ENCODE measurements at regions not wholly inside any gene's neighbourhood (a gene's known extent, or its start where the extent isn't known, plus 50 kb on each side); places are given as distances from the start of the nearest gene placed in this dataset.
A peak's percentile ranks its signal among the peaks of the same experiment; 100 is the strongest.

- H3K4me1 ChIP-seq, result no peaks in the 10 kb centered on the region
- no peaks in the 10 kb centered on the region for H3K9me3 ChIP-seq
- no peak overlapping the region for H3K27ac ChIP-seq
- intact Hi-C loops (cut with DNase I; ENCODE audit: low total_unique reads), result no loop called here
- no peak for DNase-seq (ENCODE audit: low spot score in 2 of 2)
- H3K36me3 ChIP-seq, result no peaks in the 10 kb centered on the region
- no peaks in the 10 kb centered on the region for H3K27me3 ChIP-seq
- TF ChIP-seq CTCF (IDR thresholded peaks at IDR 0.05) (no peak), POLR2AphosphoS5 (IDR thresholded peaks at IDR 0.05) (no peak), POLR2A (IDR thresholded peaks at IDR 0.05) (no peak)
- H3K4me3 ChIP-seq, result no peak overlapping the region
Observed at GRCh38 chr2:18118703-18119102, 240.2 kb downstream of the KCNS3 start.

GRCh38 chr2:18117592-18117991 lies 239.1 kb downstream of the KCNS3 start:
- intact Hi-C loops (cut with DNase I; ENCODE audit: low total_unique reads), result no loop called here
- Histone ChIP-seq H3K36me3 (no peaks in the 10 kb centered on the region), H3K4me3 (no peak overlapping the region), H3K9me3 (no peaks in the 10 kb centered on the region), H3K4me1 (no peaks in the 10 kb centered on the region), H3K27ac (no peak overlapping the region), H3K27me3 (no peaks in the 10 kb centered on the region)
- TF ChIP-seq POLR2AphosphoS5 (IDR thresholded peaks at IDR 0.05), result no peak
- peak in 1 of 3 donors; percentile 20 for TF ChIP-seq CTCF (IDR thresholded peaks at IDR 0.05)
- DNase-seq (ENCODE audit: low spot score in 2 of 2), result no peak

- intact Hi-C loops (cut with DNase I; ENCODE audit: low total_unique reads), result no loop called here
- Histone ChIP-seq H3K4me3 (no peak overlapping the region), H3K36me3 (no peaks in the 10 kb centered on the region), H3K27me3 (no peaks in the 10 kb centered on the region), H3K4me1 (no peaks in the 10 kb centered on the region), H3K9me3 (no peaks in the 10 kb centered on the region), H3K27ac (no peak overlapping the region)
- DNase-seq (ENCODE audit: low spot score in 2 of 2), result no peak
- TF ChIP-seq POLR2AphosphoS5 (IDR thresholded peaks at IDR 0.05) (no peak), POLR2A (IDR thresholded peaks at IDR 0.05) (no peak), CTCF (IDR thresholded peaks at IDR 0.05) (no peak)
Observed at GRCh38 chr2:18110222-18110621, 231.8 kb downstream of the KCNS3 start.

GRCh38 chr2:18106841-18107240 lies 228.4 kb downstream of the KCNS3 start:
- Histone ChIP-seq H3K9me3 (no peaks in the 10 kb centered on the region), H3K4me1 (no peaks in the 10 kb centered on the region), H3K27me3 (no peaks in the 10 kb centered on the region), H3K4me3 (no peak overlapping the region), H3K27ac (no peak overlapping the region), H3K36me3 (no peaks in the 10 kb centered on the region)
- no peak for DNase-seq (ENCODE audit: low spot score in 2 of 2)
- intact Hi-C loops (cut with DNase I; ENCODE audit: low total_unique reads), result no loop called here
- no peak for TF ChIP-seq POLR2A (IDR thresholded peaks at IDR 0.05)
- no peak for TF ChIP-seq POLR2AphosphoS5 (IDR thresholded peaks at IDR 0.05)
- TF ChIP-seq CTCF (IDR thresholded peaks at IDR 0.05), result no peak

GRCh38 chr2:18105929-18106328 lies 227.5 kb downstream of the KCNS3 start:
- TF ChIP-seq POLR2A (IDR thresholded peaks at IDR 0.05) (no peak), CTCF (IDR thresholded peaks at IDR 0.05) (no peak), POLR2AphosphoS5 (IDR thresholded peaks at IDR 0.05) (no peak)
- peak overlapping the region in 1 of 2 donors; percentile 74 for H3K27ac ChIP-seq
- H3K9me3 ChIP-seq, result no peaks in the 10 kb centered on the region
- H3K4me1 ChIP-seq, result no peaks in the 10 kb centered on the region
- no peaks in the 10 kb centered on the region for H3K36me3 ChIP-seq
- no peaks in the 10 kb centered on the region for H3K27me3 ChIP-seq
- intact Hi-C loops (cut with DNase I; ENCODE audit: low total_unique reads), result no loop called here
- DNase-seq (ENCODE audit: low spot score in 2 of 2), result no peak
- H3K4me3 ChIP-seq, result no peak overlapping the region

All from breast epithelium (tissue), 4 donors.